ENCODE measurements at regions not wholly inside any gene's neighbourhood (a gene's known extent, or its start where the extent isn't known, plus 50 kb on each side); places are given as distances from the start of the nearest gene placed in this dataset.

GRCh38 chr6:43843669-43844171 lies 73.7 kb downstream of the VEGFA start:
- Mint-ChIP-seq H3K27me3 (peaks cover 34% of the 10 kb centered on the region), H3K9me3 (ENCODE audit: insufficient read depth) (no peaks in the 10 kb centered on the region), H3K4me3 (no peak overlapping the region), H3K27ac (no peak overlapping the region), H3K4me1 (no peaks in the 10 kb centered on the region)
- no peak overlapping the region for H3K4me2 ChIP-seq (replicated peaks; ENCODE audit: low read depth, low read length, poor library complexity, severe bottlenecking)
- DNase-seq (no peak), ATAC-seq (ENCODE audit: low read depth) (no peak)
- intact Hi-C loops (cut with micrococcal nuclease), result no loop called here
- no peaks in the 10 kb centered on the region for H3K79me2 ChIP-seq (ENCODE audit: control insufficient read depth, insufficient read depth, low read length)
- no peaks in the 10 kb centered on the region for H3K4me1 ChIP-seq (ENCODE audit: control insufficient read depth in 2 of 2, insufficient read depth in 2 of 2, low read length in 2 of 2)
- no peak overlapping the region for H3K4me3 ChIP-seq (ENCODE audit: control extremely low read depth in 1 of 5, extremely low read depth in 1 of 5, insufficient read depth in 1 of 5, low read depth in 2 of 5, low read length in 4 of 5)
- no peaks in the 10 kb centered on the region for H3K9me3 ChIP-seq (ENCODE audit: control extremely low read depth in 1 of 3, control insufficient read depth in 2 of 3, insufficient read depth in 1 of 3, low read length in 2 of 3)
- no peak overlapping the region for H2AFZ ChIP-seq (ENCODE audit: insufficient read depth, low read depth, low read length, poor library complexity, severe bottlenecking)
- TF ChIP-seq, protein P1, sequence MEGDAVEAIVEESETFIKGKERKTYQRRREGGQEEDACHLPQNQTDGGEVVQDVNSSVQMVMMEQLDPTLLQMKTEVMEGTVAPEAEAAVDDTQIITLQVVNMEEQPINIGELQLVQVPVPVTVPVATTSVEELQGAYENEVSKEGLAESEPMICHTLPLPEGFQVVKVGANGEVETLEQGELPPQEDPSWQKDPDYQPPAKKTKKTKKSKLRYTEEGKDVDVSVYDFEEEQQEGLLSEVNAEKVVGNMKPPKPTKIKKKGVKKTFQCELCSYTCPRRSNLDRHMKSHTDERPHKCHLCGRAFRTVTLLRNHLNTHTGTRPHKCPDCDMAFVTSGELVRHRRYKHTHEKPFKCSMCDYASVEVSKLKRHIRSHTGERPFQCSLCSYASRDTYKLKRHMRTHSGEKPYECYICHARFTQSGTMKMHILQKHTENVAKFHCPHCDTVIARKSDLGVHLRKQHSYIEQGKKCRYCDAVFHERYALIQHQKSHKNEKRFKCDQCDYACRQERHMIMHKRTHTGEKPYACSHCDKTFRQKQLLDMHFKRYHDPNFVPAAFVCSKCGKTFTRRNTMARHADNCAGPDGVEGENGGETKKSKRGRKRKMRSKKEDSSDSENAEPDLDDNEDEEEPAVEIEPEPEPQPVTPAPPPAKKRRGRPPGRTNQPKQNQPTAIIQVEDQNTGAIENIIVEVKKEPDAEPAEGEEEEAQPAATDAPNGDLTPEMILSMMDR (IDR thresholded peaks at IDR 0.05), result no peak
- TF ChIP-seq EZH2 (IDR thresholded peaks at IDR 0.05; ENCODE audit: borderline replicate concordance, insufficient read depth, low read depth, low read length, poor library complexity, severe bottlenecking), result no peak
- H3K27ac ChIP-seq (ENCODE audit: low read length in 2 of 2), result no peak overlapping the region
- no CpG with 5 or more reads among the region's 4 CpGs for WGBS (ENCODE audit: insufficient coverage)
- POLR2A ChIA-PET, result no interaction called here
- H4K20me1 ChIP-seq (ENCODE audit: control insufficient read depth, insufficient read depth, low read length, poor library complexity, severe bottlenecking), result no peaks in the 10 kb centered on the region
- no peaks in the 10 kb centered on the region for H3K36me3 ChIP-seq (replicated peaks in 1 of 2; ENCODE audit: control extremely low read depth in 1 of 2, control insufficient read depth in 1 of 2, extremely low read depth in 1 of 2, insufficient read depth in 2 of 2, low read length in 1 of 2)
- CTCF ChIA-PET, result no interaction called here
- H3K27me3 ChIP-seq (replicated peaks in 1 of 4; ENCODE audit: control extremely low read depth in 1 of 4, control insufficient read depth in 3 of 4, insufficient read depth in 4 of 4, low read length in 3 of 4), result peaks cover 0 to 4% (median 0%) of the 10 kb centered on the region in 4 experiments
- no peak overlapping the region for H3K9ac ChIP-seq (ENCODE audit: low read length)

DNA sequence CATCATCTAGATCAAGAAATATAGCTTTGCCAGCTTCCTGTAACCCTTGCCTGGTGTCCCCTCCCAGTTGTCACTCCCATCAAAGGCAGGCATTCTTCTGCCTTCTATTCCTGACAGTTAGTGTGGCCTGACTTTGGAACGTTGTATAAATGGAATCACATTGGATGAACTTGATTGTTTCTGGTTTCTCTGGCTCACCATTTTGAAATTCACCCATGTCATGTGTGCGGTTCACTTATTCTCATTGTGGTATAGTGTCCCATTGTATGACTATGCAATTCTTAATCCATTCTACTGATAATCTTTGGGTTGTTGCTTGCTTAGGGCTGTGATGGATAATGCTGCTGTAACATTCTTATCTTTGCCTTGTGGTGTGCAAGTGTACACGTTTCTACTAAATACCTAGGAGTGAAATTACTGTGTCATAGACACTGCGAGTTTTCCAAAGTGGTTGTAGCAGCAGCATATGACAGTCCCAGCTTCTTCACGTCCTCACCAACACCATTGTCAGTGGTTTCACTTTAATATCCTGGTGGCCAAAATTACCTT lies 73.2 kb downstream of the VEGFA start:
- H3K27me3 ChIP-seq (replicated peaks in 1 of 4; ENCODE audit: control extremely low read depth in 1 of 4, control insufficient read depth in 3 of 4, insufficient read depth in 4 of 4, low read length in 3 of 4), result peaks cover 0 to 4% (median 0%) of the 10 kb centered on the region in 4 experiments
- no peak overlapping the region for H3K27ac Mint-ChIP-seq
- H3K4me1 Mint-ChIP-seq, result no peaks in the 10 kb centered on the region
- intact Hi-C loops (cut with micrococcal nuclease), result no loop called here
- ATAC-seq (ENCODE audit: low read depth) (no peak), DNase-seq (no peak)
- H4K20me1 ChIP-seq (ENCODE audit: control insufficient read depth, insufficient read depth, low read length, poor library complexity, severe bottlenecking), result no peaks in the 10 kb centered on the region
- no peaks in the 10 kb centered on the region for H3K9me3 Mint-ChIP-seq (ENCODE audit: insufficient read depth)
- TF ChIP-seq EZH2 (IDR thresholded peaks at IDR 0.05; ENCODE audit: borderline replicate concordance, insufficient read depth, low read depth, low read length, poor library complexity, severe bottlenecking), result no peak
- TF ChIP-seq, protein P1 (IDR thresholded peaks at IDR 0.05), result no peak
- H3K36me3 ChIP-seq (replicated peaks in 1 of 2; ENCODE audit: control extremely low read depth in 1 of 2, control insufficient read depth in 1 of 2, extremely low read depth in 1 of 2, insufficient read depth in 2 of 2, low read length in 1 of 2), result no peaks in the 10 kb centered on the region
- H3K9ac ChIP-seq (ENCODE audit: low read length), result no peak overlapping the region
- 92% methylated on average over 3 of the region's 5 CpGs for WGBS (ENCODE audit: insufficient coverage)
- H3K27me3 Mint-ChIP-seq, result peaks cover 34% of the 10 kb centered on the region
- CTCF ChIA-PET, result no interaction called here
- no peak overlapping the region for H3K4me2 ChIP-seq (replicated peaks; ENCODE audit: low read depth, low read length, poor library complexity, severe bottlenecking)
- H3K4me3 Mint-ChIP-seq, result no peak overlapping the region
- POLR2A ChIA-PET, result no interaction called here
- H3K9me3 ChIP-seq (ENCODE audit: control extremely low read depth in 1 of 3, control insufficient read depth in 2 of 3, insufficient read depth in 1 of 3, low read length in 2 of 3), result no peaks in the 10 kb centered on the region
- no peaks in the 10 kb centered on the region for H3K4me1 ChIP-seq (ENCODE audit: control insufficient read depth in 2 of 2, insufficient read depth in 2 of 2, low read length in 2 of 2)
- no peak overlapping the region for H3K4me3 ChIP-seq (ENCODE audit: control extremely low read depth in 1 of 5, extremely low read depth in 1 of 5, insufficient read depth in 1 of 5, low read depth in 2 of 5, low read length in 4 of 5)
- no peaks in the 10 kb centered on the region for H3K79me2 ChIP-seq (ENCODE audit: control insufficient read depth, insufficient read depth, low read length)
- no peak overlapping the region for H3K27ac ChIP-seq (ENCODE audit: low read length in 2 of 2)
- H2AFZ ChIP-seq (ENCODE audit: insufficient read depth, low read depth, low read length, poor library complexity, severe bottlenecking), result no peak overlapping the region

Data from B cell (primary cell).